SH-SY5Y (cell line): ENCODE measurements at regions not wholly inside any gene's neighbourhood (a gene's known extent, or its start where the extent isn't known, plus 50 kb on each side); places are given as distances from the start of the nearest gene placed in this dataset.

ENCODE experiments used
- GATA2 ChIP-seq: IDR thresholded peaks from 2 replicates; pipeline ENCODE4 v1.6.1; 2011; ENCODE audit warnings: mild to moderate bottlenecking, low read depth, low read length
- GATA3 ChIP-seq: IDR thresholded peaks from 2 replicates; pipeline ENCODE4 v1.6.1; 2011; ENCODE audit warnings: low read depth, mild to moderate bottlenecking, low read length, moderate library complexity

- no peak for TF ChIP-seq GATA2
- no peak for TF ChIP-seq GATA3
Measured at GRCh38 chr16:88208112-88208511, 174.6 kb upstream of the ZNF469 start.
